ENCODE measurements at regions not wholly inside any gene's neighbourhood (a gene's known extent, or its start where the extent isn't known, plus 50 kb on each side); places are given as distances from the start of the nearest gene placed in this dataset.

GRCh38 chr15:54962637-54963036 is 234.1 kb downstream of the RSL24D1 start:
- DNase-seq (ENCODE audit: low spot score in 2 of 2): no peak
- no peak overlapping the region for H3K4me3 ChIP-seq (ENCODE audit: low read depth, poor library complexity, severe bottlenecking)
- TF ChIP-seq POLR2A (IDR thresholded peaks at IDR 0.05): no peak
- intact Hi-C loops (cut with DNase I; ENCODE audit: low total_unique reads): no loop called here

GRCh38 chr15:54960266-54960665 is 236.5 kb downstream of the RSL24D1 start:
- WGBS, 2 donors: 55 to 68% methylated on average over 2 of the region's 2 CpGs
- intact Hi-C loops (cut with DNase I; ENCODE audit: low total_unique reads): no loop called here
- TF ChIP-seq POLR2A (IDR thresholded peaks at IDR 0.05): no peak
- no peak for TF ChIP-seq CTCF (IDR thresholded peaks at IDR 0.05)
- DNase-seq (ENCODE audit: low spot score in 2 of 2): no peak
- no peak overlapping the region for H3K4me3 ChIP-seq (ENCODE audit: low read depth, poor library complexity, severe bottlenecking)

- TF ChIP-seq CTCF (IDR thresholded peaks at IDR 0.05) (no peak), POLR2A (IDR thresholded peaks at IDR 0.05) (no peak)
- WGBS, 2 donors: 52 to 62% methylated on average over 3 of the region's 3 CpGs
- DNase-seq (ENCODE audit: low spot score in 2 of 2): no peak
- H3K4me3 ChIP-seq (ENCODE audit: low read depth, poor library complexity, severe bottlenecking): no peak overlapping the region
- intact Hi-C loops (cut with DNase I; ENCODE audit: low total_unique reads): no loop called here
These were observed 255.3 kb downstream of the RSL24D1 start for GRCh38 chr15:54941417-54941816.

- TF ChIP-seq CTCF (IDR thresholded peaks at IDR 0.05) (no peak), POLR2A (IDR thresholded peaks at IDR 0.05) (no peak)
- intact Hi-C loops (cut with DNase I; ENCODE audit: low total_unique reads): no loop called here
- no peak for DNase-seq (ENCODE audit: low spot score in 2 of 2)
- H3K4me3 ChIP-seq (ENCODE audit: low read depth, poor library complexity, severe bottlenecking): no peak overlapping the region
- 33 to 38% methylated on average over 1 of the region's 1 CpG for WGBS, 2 donors
These were observed 279.4 kb downstream of the RSL24D1 start for GRCh38 chr15:54917312-54917711.

- intact Hi-C loops (cut with DNase I; ENCODE audit: low total_unique reads): no loop called here
- H3K4me3 ChIP-seq (ENCODE audit: low read depth, poor library complexity, severe bottlenecking): no peak overlapping the region
- no peak for DNase-seq (ENCODE audit: low spot score in 2 of 2)
- no peak for TF ChIP-seq CTCF (IDR thresholded peaks at IDR 0.05)
- no peak for TF ChIP-seq POLR2A (IDR thresholded peaks at IDR 0.05)
These were observed 281.4 kb downstream of the RSL24D1 start for GRCh38 chr15:54915380-54915779.

GRCh38 chr15:54884312-54884711 is 312.4 kb downstream of the RSL24D1 start:
- 0% methylated on average over 1 of the region's 1 CpG for WGBS, 2 donors
- no peak for DNase-seq (ENCODE audit: low spot score in 2 of 2)
- intact Hi-C loops (cut with DNase I; ENCODE audit: low total_unique reads): no loop called here
- H3K4me3 ChIP-seq (ENCODE audit: low read depth, poor library complexity, severe bottlenecking): no peak overlapping the region
- TF ChIP-seq POLR2A (IDR thresholded peaks at IDR 0.05) (no peak), CTCF (IDR thresholded peaks at IDR 0.05) (no peak)

Data from lower leg skin (tissue), 4 donors.